ENCODE measurements at regions not wholly inside any gene's neighbourhood (a gene's known extent, or its start where the extent isn't known, plus 50 kb on each side); places are given as distances from the start of the nearest gene placed in this dataset.
A peak's percentile ranks its signal among the peaks of the same experiment; 100 is the strongest.

DNA sequence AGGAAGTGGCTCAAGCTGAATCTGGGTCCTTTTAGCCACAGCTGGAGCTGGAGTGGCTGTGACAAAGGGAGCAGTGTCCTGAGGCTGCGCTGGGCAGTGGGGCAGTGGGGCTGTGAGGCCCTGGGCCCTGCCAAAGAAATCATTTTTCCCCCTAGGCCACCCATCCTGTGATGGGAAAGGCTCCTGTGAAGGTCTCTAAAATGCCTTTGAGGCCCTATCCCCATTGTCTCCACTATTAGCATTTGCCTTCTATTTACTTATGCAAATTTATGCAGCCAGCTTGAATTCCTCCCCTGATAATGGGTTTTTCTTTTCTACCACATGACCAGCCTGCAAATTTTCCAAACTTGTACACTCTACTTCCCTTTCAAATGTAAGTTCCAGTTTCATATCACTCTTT lies 539.2 kb downstream of the MEI4 start:
- H2AFZ ChIP-seq (ENCODE audit: low read length) = no peak overlapping the region
- no peaks in the 10 kb centered on the region for H4K20me1 ChIP-seq (ENCODE audit: control insufficient read depth, extremely low read depth, insufficient read depth, low read length)
- H3K4me3 ChIP-seq (replicated peaks in 1 of 4; ENCODE audit: control extremely low read depth in 1 of 4, insufficient read depth in 1 of 4, low read depth in 3 of 4, low read length in 4 of 4) = no peak overlapping the region
- H3K9ac ChIP-seq (ENCODE audit: insufficient read depth, low read length) = no peak overlapping the region
- TF ChIP-seq EZH2 (IDR thresholded peaks at IDR 0.05; ENCODE audit: low read length, missing control alignments) = no peak
- TF ChIP-seq, protein P1, sequence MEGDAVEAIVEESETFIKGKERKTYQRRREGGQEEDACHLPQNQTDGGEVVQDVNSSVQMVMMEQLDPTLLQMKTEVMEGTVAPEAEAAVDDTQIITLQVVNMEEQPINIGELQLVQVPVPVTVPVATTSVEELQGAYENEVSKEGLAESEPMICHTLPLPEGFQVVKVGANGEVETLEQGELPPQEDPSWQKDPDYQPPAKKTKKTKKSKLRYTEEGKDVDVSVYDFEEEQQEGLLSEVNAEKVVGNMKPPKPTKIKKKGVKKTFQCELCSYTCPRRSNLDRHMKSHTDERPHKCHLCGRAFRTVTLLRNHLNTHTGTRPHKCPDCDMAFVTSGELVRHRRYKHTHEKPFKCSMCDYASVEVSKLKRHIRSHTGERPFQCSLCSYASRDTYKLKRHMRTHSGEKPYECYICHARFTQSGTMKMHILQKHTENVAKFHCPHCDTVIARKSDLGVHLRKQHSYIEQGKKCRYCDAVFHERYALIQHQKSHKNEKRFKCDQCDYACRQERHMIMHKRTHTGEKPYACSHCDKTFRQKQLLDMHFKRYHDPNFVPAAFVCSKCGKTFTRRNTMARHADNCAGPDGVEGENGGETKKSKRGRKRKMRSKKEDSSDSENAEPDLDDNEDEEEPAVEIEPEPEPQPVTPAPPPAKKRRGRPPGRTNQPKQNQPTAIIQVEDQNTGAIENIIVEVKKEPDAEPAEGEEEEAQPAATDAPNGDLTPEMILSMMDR (conservative IDR thresholded peaks at IDR 0.05 in 1 of 2, IDR thresholded peaks at IDR 0.05 in 1 of 2; ENCODE audit: low read depth in 1 of 2, low read length in 2 of 2) = no peak
- no peak overlapping the region for H3K27ac ChIP-seq (ENCODE audit: insufficient read depth, low read length)
- H3K79me2 ChIP-seq (ENCODE audit: control insufficient read depth, insufficient read depth, low read length) = no peaks in the 10 kb centered on the region
- no peak for DNase-seq (ENCODE audit: low read depth in 2 of 2)
- H3K36me3 ChIP-seq (ENCODE audit: control insufficient read depth, insufficient read depth, low read length) = no peaks in the 10 kb centered on the region
- no peak overlapping the region for H3K4me2 ChIP-seq (ENCODE audit: extremely low read depth, insufficient read depth, low read length)
- no peaks in the 10 kb centered on the region for H3K4me1 ChIP-seq (ENCODE audit: control insufficient read depth, extremely low read depth, insufficient read depth, low read length)
- H3K9me3 ChIP-seq (ENCODE audit: control insufficient read depth, insufficient read depth, low read depth, low read length) = no peaks in the 10 kb centered on the region
- no peaks in the 10 kb centered on the region for H3K27me3 ChIP-seq (ENCODE audit: control insufficient read depth, insufficient read depth, low read length)

DNA sequence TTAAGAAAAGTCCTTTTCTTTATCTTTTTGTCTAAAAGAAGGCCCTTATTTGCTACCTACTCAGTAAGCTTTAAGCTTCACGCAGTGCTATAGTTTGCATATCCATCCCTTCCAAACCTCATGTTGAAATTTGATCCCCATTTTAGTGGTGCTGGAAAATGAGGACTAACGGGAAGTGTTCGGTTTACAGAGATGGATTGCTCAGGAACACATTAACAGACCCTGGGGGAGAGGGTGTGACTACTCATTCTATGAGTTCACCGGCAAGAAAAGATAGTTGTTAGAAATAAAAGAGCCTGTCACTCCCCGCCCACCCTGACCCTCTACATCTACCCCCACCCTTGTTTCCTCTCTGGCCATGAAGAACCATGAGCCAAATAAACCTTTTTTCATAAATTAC lies 546.2 kb downstream of the MEI4 start:
- DNase-seq (ENCODE audit: low read depth in 2 of 2) = peak in 1 of 2 donors; percentile 31
- no peak overlapping the region for H3K9ac ChIP-seq (ENCODE audit: insufficient read depth, low read length)
- no peaks in the 10 kb centered on the region for H3K79me2 ChIP-seq (ENCODE audit: control insufficient read depth, insufficient read depth, low read length)
- H3K27me3 ChIP-seq (ENCODE audit: control insufficient read depth, insufficient read depth, low read length) = no peaks in the 10 kb centered on the region
- H2AFZ ChIP-seq (ENCODE audit: low read length) = no peak overlapping the region
- no peaks in the 10 kb centered on the region for H4K20me1 ChIP-seq (ENCODE audit: control insufficient read depth, extremely low read depth, insufficient read depth, low read length)
- H3K4me3 ChIP-seq (replicated peaks in 1 of 4; ENCODE audit: control extremely low read depth in 1 of 4, insufficient read depth in 1 of 4, low read depth in 3 of 4, low read length in 4 of 4) = no peak overlapping the region
- H3K4me1 ChIP-seq (ENCODE audit: control insufficient read depth, extremely low read depth, insufficient read depth, low read length) = no peaks in the 10 kb centered on the region
- no peak overlapping the region for H3K4me2 ChIP-seq (ENCODE audit: extremely low read depth, insufficient read depth, low read length)
- no peaks in the 10 kb centered on the region for H3K36me3 ChIP-seq (ENCODE audit: control insufficient read depth, insufficient read depth, low read length)
- H3K27ac ChIP-seq (ENCODE audit: insufficient read depth, low read length) = no peak overlapping the region
- no peaks in the 10 kb centered on the region for H3K9me3 ChIP-seq (ENCODE audit: control insufficient read depth, insufficient read depth, low read depth, low read length)
- TF ChIP-seq, protein P1 (conservative IDR thresholded peaks at IDR 0.05 in 1 of 2, IDR thresholded peaks at IDR 0.05 in 1 of 2; ENCODE audit: low read depth in 1 of 2, low read length in 2 of 2) = no peak
- no peak for TF ChIP-seq EZH2 (IDR thresholded peaks at IDR 0.05; ENCODE audit: low read length, missing control alignments)

DNA sequence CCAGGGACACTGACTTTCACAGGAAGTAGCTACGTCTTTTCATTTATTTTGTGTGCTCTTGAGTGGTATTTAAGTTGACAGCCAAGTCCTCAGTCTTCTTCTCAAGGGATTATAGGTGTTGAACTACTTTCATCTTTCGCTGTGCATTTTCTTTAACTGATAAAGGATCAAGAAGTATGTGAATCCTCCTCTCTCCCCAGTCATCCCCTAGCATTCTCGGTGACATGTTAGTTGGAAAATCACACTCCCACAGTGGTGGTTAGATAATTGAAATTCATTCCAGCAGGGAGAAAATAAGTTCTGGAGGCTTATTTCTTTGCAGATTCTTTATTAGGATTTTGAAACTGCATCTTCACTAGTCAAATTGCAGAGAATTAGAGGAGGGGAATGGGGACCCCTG lies 569.4 kb downstream of the MEI4 start:
- no peak for TF ChIP-seq EZH2 (IDR thresholded peaks at IDR 0.05; ENCODE audit: low read length, missing control alignments)
- TF ChIP-seq, protein P1 (conservative IDR thresholded peaks at IDR 0.05 in 1 of 2, IDR thresholded peaks at IDR 0.05 in 1 of 2; ENCODE audit: low read depth in 1 of 2, low read length in 2 of 2) = no peak
- H3K9me3 ChIP-seq (ENCODE audit: control insufficient read depth, insufficient read depth, low read depth, low read length) = no peaks in the 10 kb centered on the region
- H3K4me3 ChIP-seq (replicated peaks in 1 of 4; ENCODE audit: control extremely low read depth in 1 of 4, insufficient read depth in 1 of 4, low read depth in 3 of 4, low read length in 4 of 4) = no peak overlapping the region
- no peak overlapping the region for H2AFZ ChIP-seq (ENCODE audit: low read length)
- DNase-seq (ENCODE audit: low read depth in 2 of 2) = no peak
- no peaks in the 10 kb centered on the region for H3K36me3 ChIP-seq (ENCODE audit: control insufficient read depth, insufficient read depth, low read length)
- no peak overlapping the region for H3K27ac ChIP-seq (ENCODE audit: insufficient read depth, low read length)
- H4K20me1 ChIP-seq (ENCODE audit: control insufficient read depth, extremely low read depth, insufficient read depth, low read length) = no peaks in the 10 kb centered on the region
- H3K4me2 ChIP-seq (ENCODE audit: extremely low read depth, insufficient read depth, low read length) = no peak overlapping the region
- no peak overlapping the region for H3K9ac ChIP-seq (ENCODE audit: insufficient read depth, low read length)
- H3K79me2 ChIP-seq (ENCODE audit: control insufficient read depth, insufficient read depth, low read length) = no peaks in the 10 kb centered on the region
- H3K4me1 ChIP-seq (ENCODE audit: control insufficient read depth, extremely low read depth, insufficient read depth, low read length) = no peaks in the 10 kb centered on the region
- no peaks in the 10 kb centered on the region for H3K27me3 ChIP-seq (ENCODE audit: control insufficient read depth, insufficient read depth, low read length)

Measured in fibroblast of lung (primary cell).